CD4-positive, alpha-beta T cell treated with Interleukin-15 for 1 hour (primary cell): ENCODE measurements at regions not wholly inside any gene's neighbourhood (a gene's known extent, or its start where the extent isn't known, plus 50 kb on each side); places are given as distances from the start of the nearest gene placed in this dataset.
A peak's percentile ranks its signal among the peaks of the same experiment; 100 is the strongest.

ENCODE experiments used
- DNase-seq: peaks from one replicate; pipeline ENCODE4 v3.0.0-alpha.2; 2020

DNA sequence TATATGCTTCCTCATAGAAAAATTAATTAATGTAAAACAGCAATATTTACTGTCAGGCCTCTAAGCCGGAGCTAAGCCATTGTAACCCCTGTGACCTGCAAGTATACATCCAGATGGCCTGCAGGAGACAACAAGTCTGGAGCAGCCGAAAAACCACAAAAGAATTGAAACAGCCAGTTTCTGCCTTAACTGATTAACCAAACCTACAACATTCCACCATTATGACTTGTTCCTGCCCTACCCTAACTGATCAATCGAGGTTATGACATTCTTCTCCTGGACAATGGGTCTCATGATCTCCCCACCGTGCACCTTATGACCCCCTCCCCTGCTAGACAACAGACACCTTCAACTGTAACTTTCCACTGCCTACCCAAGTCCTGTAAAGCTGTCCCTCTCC lies 205.8 kb upstream of the DUSP10 start:
- DNase-seq, result no peak

DNA sequence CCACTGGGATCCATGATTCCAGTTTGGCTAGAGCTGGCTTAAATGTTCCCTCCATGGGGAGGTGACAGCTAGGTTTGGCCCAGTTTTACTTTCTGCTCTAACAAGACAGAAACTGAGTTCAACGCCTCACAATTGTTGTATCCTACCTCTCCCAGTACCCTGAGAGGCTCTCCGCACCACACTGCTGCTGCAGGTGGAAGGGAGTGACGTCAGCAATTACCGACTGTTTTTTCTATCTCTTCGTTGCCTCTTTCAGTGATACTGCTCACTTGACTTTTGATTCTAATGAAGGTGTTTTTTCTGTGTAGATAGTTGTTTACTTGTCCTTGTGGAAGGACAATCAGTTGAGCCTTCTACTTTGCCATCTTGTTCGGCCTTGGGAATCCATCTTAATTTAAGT lies 204.9 kb upstream of the DUSP10 start:
- DNase-seq, result no peak

DNA sequence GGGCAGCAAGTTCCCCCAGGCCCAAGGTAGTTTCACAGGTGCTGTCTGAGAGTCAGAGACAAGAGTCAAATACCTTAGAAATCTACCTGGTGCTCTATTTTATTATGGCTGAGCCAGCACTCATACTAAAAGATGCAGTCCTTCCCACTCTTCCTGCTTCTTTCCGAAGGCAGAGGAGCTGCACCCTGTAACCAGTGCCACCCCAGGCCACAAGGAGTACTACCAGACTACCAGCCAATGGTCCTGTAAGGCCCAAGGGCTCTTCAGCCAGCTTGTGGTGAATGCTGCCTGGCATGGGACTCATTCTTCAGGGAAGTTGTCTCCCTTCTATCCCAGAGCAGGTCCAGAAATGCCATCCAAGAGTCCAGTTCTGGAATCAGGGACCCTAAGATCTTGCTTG lies 203.8 kb upstream of the DUSP10 start:
- DNase-seq, result no peak

DNA sequence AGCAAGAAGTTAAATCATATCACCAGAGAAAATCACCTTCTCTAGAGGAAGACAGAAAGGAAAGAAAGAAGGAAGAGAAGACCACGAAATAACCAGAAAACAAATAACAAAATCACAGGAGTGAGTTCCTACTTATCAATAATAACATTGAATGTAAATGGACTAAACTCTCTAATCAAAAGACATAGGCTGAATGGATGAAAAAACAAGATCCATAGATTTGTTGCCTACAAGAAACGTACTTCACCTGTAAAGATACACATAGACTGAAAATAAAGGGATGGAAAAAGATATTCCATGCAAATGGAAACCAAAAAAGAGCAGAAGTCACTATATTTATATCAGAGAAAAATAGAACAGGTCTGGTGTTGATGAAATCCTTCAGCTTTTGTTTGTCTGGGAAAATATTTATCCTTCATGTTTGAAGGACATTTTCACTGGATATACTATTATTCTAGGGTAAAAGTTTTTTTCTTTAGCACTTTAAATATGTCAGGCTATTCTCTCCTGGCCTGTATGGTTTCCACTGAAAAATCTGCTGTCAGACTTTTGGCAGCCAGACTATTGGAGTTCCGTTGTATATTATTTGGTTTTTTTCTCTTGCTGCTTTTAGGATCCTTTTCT lies 202.5 kb upstream of the DUSP10 start:
- DNase-seq, result no peak

DNA sequence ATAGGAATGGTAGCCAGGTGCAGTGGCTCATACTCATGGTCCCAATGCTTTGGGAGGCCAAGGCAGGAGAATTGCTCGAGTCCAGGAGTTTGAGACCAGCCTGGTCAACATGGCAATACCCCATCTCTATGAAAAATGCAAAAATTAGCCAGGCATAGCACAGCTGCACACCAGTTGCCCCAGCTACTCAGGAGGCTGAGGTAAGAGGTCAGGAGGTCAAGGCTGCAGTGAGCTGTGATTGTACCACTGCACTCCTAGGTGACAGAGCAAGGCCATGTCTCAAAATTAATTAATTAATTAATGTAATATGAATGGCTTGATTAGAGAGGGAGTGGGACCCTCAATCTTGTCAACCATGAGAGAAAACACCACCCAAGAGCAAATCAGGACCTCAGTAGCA lies 198.7 kb upstream of the DUSP10 start:
- no peak for DNase-seq

DNA sequence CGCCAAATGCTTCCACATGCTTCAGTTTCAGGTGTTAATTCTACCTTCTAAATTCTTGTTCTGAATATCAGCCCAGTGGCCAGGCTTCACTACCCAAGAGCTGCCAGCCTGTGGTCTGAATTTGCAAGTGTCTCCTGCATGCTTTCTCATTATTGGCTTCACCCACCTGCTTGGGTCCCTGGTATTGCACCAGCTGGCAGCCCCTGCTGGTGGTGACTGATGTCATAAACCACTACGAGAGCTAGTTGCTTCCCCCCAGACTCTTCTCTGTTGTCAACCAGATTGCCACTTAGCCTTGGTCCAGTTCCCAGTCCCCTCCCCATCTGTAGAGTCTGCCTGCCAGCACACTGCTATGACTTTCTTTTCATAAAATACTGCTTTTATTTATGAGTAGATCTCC lies 197.7 kb upstream of the DUSP10 start:
- DNase-seq, result peak; percentile 60

DNA sequence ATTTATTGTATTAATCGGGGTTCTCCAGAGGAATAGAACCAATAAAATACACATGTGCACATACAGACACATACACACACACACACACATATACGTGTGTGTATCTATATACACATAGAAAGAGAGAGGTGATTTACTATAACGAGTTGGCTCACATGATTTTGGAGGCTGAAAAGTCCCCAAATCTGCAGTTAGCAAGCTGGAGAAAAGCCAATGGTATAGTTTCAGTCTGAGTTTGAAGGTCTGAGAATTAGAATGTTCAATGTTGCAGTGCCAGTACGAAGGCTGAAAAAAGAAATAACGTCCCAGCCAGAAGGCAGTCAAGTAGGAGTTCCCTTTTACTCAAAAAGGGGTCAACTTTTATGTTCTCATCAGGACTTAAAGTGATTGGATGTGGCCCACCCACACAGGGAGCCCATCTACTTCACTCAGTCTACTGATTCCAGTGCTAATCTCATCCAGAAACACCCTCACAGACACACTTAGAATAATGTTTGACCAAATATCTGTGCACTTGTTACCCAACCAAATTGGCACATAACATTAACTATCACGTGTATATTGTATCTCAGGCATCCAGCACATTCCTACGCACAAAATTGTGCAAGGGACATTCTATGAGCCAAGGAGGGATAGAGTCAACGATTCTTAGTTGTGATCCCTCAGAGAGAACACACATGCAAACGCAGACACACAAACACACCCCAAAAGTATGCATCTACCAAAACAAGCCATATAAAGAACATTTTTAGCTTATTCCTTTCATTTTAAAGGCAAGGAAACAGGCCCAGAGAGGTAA lies 195.5 kb upstream of the DUSP10 start:
- DNase-seq, result no peak

DNA sequence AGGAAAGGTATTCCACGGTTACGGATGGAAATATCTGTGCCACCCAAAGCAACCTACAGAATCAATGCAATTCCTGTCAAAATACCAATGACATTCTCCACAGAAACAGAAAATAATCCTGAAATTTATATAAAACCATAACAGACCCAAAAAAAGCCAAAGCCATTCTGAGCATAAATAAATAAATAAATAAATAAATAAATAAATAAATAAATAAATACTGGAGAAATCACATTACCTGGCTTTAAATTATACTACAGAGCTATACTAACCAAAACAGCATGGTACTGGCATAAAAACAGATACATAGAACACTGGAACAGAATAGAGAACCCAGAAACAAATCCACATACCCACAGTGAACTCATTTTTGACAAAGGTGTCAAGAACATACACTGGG lies 191.9 kb upstream of the DUSP10 start:
- DNase-seq, result no peak

DNA sequence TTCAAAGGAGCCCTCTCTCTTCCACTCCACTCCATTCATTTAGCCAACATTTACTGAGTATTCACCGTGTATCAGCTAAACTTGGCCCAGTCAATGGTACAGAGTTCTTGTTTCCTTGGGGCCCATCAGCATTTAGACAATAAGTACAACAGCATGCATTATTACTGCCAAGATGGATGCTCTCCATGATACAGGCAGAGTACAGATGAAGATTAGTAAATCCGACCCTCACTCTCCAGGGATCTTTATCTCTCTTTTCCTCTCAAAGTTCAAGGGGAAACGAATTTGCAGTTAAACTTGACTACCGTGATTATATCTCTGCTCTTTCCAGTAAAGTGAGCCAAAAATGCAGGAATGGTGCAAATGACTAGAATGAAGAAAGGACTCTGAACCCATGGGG lies 184.6 kb upstream of the DUSP10 start:
- no peak for DNase-seq

DNA sequence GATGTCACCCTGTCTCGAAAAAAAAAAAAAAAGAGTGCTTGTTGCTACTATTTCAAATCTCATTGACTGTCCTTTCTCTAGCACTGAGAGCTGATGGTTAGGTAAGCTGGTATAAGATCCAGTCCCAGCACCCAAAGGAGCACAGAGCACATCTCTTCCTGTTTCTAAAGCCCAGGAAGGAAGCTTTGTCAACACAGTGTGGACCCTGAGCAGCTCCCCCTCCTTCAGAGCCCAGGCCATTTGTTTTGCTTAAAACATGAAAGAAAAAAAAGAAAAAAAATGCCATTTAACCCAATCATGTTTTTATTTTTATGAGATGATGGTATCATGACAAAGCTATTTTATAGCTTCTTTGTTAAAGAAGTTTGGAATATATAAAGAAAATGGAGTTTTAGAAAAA lies 184.1 kb upstream of the DUSP10 start:
- DNase-seq, result no peak

DNA sequence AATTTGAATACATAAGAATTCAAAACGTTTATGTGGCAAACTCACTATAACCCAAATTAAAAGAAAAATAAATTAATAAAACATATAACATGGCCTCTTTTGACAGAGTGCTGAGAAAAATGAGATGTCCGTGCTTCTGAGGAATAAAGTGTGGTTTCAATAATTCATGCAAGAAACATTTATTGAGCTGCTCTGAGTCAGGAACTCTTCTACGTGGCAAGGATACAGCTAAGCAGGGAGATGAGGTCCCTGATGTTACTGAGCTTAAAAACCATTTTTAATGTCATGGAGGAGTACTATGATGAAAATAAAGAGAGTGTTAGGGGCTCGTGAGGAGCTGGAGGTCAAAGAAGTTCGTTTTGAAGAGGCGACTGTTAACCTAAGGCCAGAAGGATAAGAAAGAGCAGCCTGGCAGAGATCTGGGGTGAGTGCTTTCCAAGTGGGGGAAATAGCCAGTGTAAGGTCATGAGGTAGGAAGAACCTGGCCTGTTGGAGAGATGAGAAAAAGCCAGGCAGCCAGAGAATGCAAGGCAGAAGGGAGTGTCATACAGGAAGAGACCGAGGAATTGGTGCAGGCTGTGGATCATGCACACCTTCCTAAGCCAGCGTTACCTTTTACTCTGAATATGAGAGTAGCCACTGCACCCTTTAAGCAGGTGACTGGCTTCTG lies 182.2 kb upstream of the DUSP10 start:
- no peak for DNase-seq

DNA sequence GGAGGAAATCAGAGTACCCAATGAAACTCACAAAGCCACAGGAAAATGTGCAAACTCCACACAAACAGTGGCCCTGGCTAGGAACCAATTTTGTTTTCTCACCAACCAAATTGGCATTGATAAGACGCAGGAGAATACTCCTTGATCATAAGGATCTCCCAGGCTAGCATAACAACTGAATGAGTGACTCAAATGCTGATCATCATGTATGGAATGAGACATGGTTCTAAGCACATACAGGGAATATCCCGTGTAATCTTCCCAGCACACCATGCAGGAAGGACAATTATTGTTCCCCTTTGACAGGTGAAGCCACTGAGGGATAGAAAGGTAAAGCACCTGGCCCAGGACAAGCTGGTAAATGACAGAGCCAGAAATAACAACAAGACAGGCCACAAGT lies 180.0 kb upstream of the DUSP10 start:
- no peak for DNase-seq

DNA sequence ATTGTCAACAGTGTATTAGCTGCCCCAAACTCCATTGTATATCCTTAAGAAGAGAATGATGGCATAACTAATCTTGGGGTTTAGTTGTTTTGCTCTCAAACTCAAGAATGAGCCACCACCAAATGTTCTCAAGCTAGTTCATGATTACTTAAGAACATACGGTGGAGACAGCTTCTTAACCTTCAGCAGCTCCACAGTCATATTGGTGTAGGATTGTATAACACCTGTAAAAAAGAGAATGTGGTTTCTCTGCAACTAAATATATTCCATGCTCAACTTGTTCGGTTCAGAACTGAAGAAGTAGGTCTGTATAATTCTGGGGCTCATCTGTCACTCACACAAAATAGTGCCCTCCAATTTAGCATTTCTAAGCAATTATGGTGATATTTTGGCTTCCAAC lies 177.9 kb upstream of the DUSP10 start:
- no peak for DNase-seq

DNA sequence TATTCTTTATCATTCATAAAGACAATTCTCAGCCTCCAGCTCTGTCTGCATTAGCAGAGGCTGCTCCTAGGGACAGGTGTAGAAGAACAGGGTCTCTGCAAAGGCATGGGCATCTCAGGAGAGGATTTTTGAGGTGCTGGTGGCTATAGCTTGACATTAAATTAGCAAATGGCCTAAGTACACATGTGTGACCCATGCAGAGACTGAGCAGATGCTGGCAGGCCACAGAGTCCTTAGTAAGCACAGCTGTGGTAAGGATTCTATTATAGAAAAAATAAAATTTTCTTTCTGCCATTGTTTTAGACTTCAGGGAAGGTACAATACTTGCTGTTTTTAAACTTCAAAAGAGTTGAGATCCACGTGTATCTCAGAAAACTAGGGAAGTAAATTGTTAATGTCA lies 177.5 kb upstream of the DUSP10 start:
- DNase-seq, result no peak

DNA sequence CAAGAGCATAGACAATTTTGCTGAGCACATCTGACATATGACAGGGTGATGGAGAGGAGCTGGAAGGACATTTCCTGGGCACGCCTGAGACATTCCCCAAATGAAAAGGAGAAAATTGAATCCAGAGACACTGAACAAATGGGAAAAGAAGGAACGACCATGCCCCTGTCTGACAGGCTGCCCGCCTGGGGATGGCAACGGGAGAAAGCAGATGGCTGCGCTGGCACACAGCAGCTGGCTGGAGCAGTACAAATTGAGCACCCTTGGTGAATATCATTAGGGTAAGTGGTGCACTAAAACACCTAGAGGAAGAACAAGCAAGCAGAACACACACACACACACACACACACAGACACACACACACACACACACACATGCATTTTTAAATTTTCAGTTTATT lies 174.3 kb upstream of the DUSP10 start:
- no peak for DNase-seq

DNA sequence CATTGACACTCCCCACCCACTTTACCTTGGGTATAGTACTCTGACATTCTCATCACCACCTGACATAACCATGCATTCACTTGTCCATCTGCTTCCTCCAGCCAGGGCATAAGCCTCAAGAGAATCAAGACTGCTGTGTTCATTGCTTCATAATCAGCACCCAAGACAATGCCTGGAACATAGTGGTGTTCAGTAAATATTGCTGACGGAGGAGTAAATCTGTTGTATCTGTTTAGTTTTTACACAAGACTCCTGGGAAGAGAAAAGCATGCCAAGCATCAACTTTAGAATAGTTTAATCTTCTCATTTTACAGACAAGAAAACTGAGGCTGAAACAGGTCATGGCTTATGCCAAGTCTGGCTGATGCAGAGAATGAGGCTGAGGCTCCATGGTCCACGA lies 173.9 kb upstream of the DUSP10 start:
- no peak for DNase-seq

DNA sequence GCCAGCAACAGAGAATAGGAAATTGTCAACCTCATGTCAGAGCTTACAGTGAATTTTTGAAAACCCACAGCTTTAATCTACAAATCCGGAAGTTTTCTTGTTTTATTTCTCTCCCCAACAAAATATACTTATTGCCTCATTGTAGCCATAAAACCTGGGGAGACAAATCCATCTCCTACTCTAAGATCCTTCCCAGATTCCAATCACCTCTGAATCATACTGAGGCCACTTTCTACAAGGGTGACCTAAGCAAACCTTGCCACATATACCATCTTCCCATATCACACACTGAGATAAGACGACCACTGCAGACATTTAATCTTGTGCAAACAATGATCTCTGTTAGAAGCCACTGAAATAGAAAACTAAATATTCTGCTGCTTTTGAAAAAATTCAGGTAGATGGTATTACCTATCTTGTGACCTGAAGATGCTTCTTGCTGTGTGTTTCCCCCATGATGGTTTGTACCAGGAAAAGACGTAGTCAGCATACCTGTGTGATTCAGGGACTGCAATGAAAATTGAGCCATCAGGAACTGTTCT lies 171.5 kb upstream of the DUSP10 start:
- no peak for DNase-seq

DNA sequence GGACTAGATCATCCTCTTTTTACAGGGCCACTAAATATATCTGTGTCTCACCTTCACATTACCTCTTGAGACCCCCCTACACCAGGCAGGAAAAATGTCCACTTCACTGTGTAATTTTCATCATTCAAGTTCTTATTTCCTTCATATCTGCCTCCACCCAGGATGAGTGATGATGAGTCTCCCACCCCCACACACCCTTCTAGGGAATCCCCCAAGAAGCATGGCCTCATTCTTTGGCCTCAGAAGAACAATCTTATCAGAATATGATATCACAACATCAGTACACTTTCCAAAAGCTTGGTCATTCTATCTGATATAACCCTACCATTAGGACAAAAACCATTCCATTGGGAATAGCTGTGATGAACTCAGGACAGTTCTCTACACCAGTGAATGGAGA lies 170.3 kb upstream of the DUSP10 start:
- DNase-seq, result no peak

DNA sequence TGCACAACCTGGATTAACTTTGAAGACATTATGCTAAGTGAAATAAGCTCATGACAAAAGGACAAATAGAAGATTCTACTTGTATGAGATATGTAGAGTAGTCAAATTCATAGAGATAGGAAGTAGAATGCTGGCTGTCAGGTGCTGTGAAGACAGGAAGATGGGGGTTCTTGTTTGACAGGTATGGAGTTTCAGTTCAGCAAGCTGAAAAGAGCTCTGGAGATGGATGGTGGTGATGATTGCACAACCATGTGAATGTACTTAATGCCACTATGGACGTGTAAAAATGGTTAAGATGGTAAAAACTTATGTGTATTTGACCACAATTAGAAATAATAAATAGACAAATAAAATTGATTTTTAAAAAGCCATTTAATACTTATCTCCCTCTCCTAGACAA lies 169.8 kb upstream of the DUSP10 start:
- no peak for DNase-seq

DNA sequence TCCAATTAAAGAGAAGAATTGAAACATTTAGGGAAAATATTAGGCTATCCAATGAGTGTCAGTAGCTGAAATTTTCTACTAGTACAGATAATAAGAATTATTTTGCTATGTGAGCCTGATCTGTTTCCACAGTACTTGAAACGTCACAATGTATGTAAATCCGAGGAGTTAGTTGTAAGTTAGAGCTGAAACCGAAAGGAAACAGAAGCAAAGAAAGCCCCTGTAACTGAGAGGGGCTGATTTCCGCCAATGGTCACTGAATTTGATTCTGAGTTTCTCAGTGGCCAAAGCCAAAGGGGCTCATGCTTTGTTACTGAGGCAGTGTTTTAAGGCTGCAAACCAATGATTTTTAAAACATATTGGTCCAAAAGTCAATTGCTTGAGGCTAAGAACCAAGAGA lies 168.3 kb upstream of the DUSP10 start:
- no peak for DNase-seq

DNA sequence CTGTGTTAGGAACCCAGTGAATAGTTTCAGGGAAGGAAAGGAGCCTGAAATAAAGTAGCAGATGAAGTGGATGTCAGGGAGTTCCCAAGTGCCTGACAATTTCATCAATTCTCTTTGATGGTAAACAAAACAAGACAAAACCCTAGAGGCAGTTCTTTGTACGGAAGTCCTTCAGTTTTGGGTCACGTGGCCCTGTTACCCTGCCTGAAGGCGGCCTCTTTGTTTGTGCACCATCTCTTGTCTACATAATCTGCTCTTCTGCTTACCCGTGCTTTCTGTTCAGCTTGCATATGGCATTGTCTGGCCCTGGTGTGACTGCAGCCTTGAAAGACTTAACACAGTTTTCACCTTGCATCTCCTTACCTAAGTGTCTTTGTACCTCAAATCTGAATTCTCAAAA lies 166.7 kb upstream of the DUSP10 start:
- no peak for DNase-seq

DNA sequence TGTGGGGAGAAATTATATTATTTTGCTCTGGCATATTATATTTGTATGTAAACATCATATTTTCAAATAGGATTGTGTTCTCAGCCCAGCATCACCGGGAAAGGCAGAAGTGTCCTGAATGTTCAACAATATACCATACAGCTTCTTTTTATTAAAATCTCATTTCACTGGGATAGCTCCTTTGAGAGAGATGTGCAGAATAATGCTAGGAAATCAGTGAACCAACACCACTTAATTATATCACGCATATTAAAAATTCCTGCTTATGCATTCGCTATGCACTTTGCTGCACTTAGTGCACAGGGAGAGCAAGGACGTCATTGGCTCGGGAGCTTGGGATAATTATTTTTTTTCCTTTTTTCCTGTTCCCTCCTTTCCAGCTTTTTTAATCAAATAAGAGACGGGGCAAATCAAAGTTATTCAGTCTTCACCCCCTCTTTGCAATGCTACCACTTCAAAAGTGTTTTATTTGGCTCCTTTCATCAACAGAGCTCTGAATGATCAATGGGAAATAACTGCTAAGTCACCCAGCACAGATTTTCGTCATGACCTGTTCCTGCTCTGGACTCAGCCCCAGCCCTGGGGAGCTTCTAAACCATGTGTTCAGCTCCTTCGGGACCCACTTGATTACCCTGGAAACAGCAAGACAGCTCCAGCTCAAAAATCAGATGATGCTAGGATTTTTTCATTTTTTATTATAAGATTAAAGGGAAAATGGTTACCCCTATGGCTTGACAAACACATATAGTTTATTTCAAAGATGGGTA lies 165.5 kb upstream of the DUSP10 start:
- no peak for DNase-seq

DNA sequence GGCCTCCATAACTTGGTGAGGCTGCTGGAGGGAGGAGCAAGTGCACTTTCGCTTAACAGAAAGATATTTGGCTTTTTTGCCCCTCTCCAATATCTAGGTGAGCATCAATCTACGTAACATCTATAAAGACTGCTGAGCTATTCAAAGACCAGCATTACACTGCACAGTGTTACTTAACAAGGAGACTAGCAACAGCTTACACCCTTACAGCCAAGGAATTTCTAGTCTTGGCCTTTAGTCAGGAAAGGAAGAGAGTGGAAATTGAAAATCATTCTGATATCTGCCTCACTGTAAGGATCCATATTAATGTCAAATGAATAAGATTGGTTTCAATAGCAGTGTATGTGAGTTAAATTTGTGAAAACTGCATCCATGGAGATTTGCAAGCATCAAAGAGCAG lies 163.9 kb upstream of the DUSP10 start:
- DNase-seq, result no peak
